ENCODE measurements at regions not wholly inside any gene's neighbourhood (a gene's known extent, or its start where the extent isn't known, plus 50 kb on each side); places are given as distances from the start of the nearest gene placed in this dataset.
A peak's percentile ranks its signal among the peaks of the same experiment; 100 is the strongest.

- peak overlapping the region; percentile 93 for H3K27ac ChIP-seq
- peak overlapping the region; percentile 65 for H3K4me3 ChIP-seq
- H3K9me3 ChIP-seq (ENCODE audit: low read depth, low read length), result no peaks in the 10 kb centered on the region
- no peaks in the 10 kb centered on the region for H3K36me3 ChIP-seq (ENCODE audit: insufficient read depth, low read length)
- DNase-seq (ENCODE audit: low read depth, low spot score), result no peak
- H3K9ac ChIP-seq (ENCODE audit: insufficient read length), result peak overlapping the region; percentile 46
- TF ChIP-seq FOXP2 (optimal IDR thresholded peaks at IDR 0.05; ENCODE audit: control extremely low read depth, extremely low read length, insufficient read depth) (no peak), POLR2AphosphoS5 (IDR thresholded peaks at IDR 0.05; ENCODE audit: borderline replicate concordance, low read depth, low read length) (no peak), EZH2 (IDR thresholded peaks at IDR 0.05) (no peak)
These were observed 144.6 kb upstream of the L3MBTL4 start for GRCh38 chr18:6559296-6559695.

GRCh38 chr18:6561016-6561415 is 146.3 kb upstream of the L3MBTL4 start:
- DNase-seq (ENCODE audit: low read depth, low spot score), result no peak
- TF ChIP-seq EZH2 (IDR thresholded peaks at IDR 0.05) (no peak), POLR2AphosphoS5 (IDR thresholded peaks at IDR 0.05; ENCODE audit: borderline replicate concordance, low read depth, low read length) (no peak), FOXP2 (optimal IDR thresholded peaks at IDR 0.05; ENCODE audit: control extremely low read depth, extremely low read length, insufficient read depth) (no peak)
- Histone ChIP-seq H3K36me3 (ENCODE audit: insufficient read depth, low read length) (no peaks in the 10 kb centered on the region), H3K9me3 (ENCODE audit: low read depth, low read length) (no peaks in the 10 kb centered on the region), H3K4me3 (no peak overlapping the region), H3K9ac (ENCODE audit: insufficient read length) (no peak overlapping the region), H3K27ac (no peak overlapping the region)

GRCh38 chr18:6561420-6561861 is 146.7 kb upstream of the L3MBTL4 start:
- H3K9me3 ChIP-seq (ENCODE audit: low read depth, low read length), result no peaks in the 10 kb centered on the region
- no peak overlapping the region for H3K4me3 ChIP-seq
- no peak overlapping the region for H3K27ac ChIP-seq
- no peaks in the 10 kb centered on the region for H3K36me3 ChIP-seq (ENCODE audit: insufficient read depth, low read length)
- no peak for DNase-seq (ENCODE audit: low read depth, low spot score)
- no peak for TF ChIP-seq POLR2AphosphoS5 (IDR thresholded peaks at IDR 0.05; ENCODE audit: borderline replicate concordance, low read depth, low read length)
- no peak for TF ChIP-seq EZH2 (IDR thresholded peaks at IDR 0.05)
- TF ChIP-seq FOXP2 (optimal IDR thresholded peaks at IDR 0.05; ENCODE audit: control extremely low read depth, extremely low read length, insufficient read depth), result no peak
- H3K9ac ChIP-seq (ENCODE audit: insufficient read length), result no peak overlapping the region

GRCh38 chr18:6561862-6562291 is 147.2 kb upstream of the L3MBTL4 start:
- no peak overlapping the region for H3K27ac ChIP-seq
- H3K9me3 ChIP-seq (ENCODE audit: low read depth, low read length), result no peaks in the 10 kb centered on the region
- no peak for DNase-seq (ENCODE audit: low read depth, low spot score)
- TF ChIP-seq EZH2 (IDR thresholded peaks at IDR 0.05), result no peak
- no peak for TF ChIP-seq FOXP2 (optimal IDR thresholded peaks at IDR 0.05; ENCODE audit: control extremely low read depth, extremely low read length, insufficient read depth)
- no peak for TF ChIP-seq POLR2AphosphoS5 (IDR thresholded peaks at IDR 0.05; ENCODE audit: borderline replicate concordance, low read depth, low read length)
- no peak overlapping the region for H3K4me3 ChIP-seq
- no peaks in the 10 kb centered on the region for H3K36me3 ChIP-seq (ENCODE audit: insufficient read depth, low read length)
- H3K9ac ChIP-seq (ENCODE audit: insufficient read length), result no peak overlapping the region

- H3K9me3 ChIP-seq (ENCODE audit: low read depth, low read length), result no peaks in the 10 kb centered on the region
- TF ChIP-seq FOXP2 (optimal IDR thresholded peaks at IDR 0.05; ENCODE audit: control extremely low read depth, extremely low read length, insufficient read depth) (no peak), EZH2 (IDR thresholded peaks at IDR 0.05) (no peak), POLR2AphosphoS5 (IDR thresholded peaks at IDR 0.05; ENCODE audit: borderline replicate concordance, low read depth, low read length) (no peak)
- no peaks in the 10 kb centered on the region for H3K36me3 ChIP-seq (ENCODE audit: insufficient read depth, low read length)
- H3K4me3 ChIP-seq, result no peak overlapping the region
- H3K27ac ChIP-seq, result no peak overlapping the region
- no peak overlapping the region for H3K9ac ChIP-seq (ENCODE audit: insufficient read length)
- no peak for DNase-seq (ENCODE audit: low read depth, low spot score)
These were observed 149.2 kb upstream of the L3MBTL4 start for GRCh38 chr18:6563896-6564295.

- no peak overlapping the region for H3K4me3 ChIP-seq
- no peak for DNase-seq (ENCODE audit: low read depth, low spot score)
- H3K9ac ChIP-seq (ENCODE audit: insufficient read length), result no peak overlapping the region
- H3K27ac ChIP-seq, result no peak overlapping the region
- no peak for TF ChIP-seq FOXP2 (optimal IDR thresholded peaks at IDR 0.05; ENCODE audit: control extremely low read depth, extremely low read length, insufficient read depth)
- TF ChIP-seq POLR2AphosphoS5 (IDR thresholded peaks at IDR 0.05; ENCODE audit: borderline replicate concordance, low read depth, low read length), result no peak
- no peak for TF ChIP-seq EZH2 (IDR thresholded peaks at IDR 0.05)
- no peaks in the 10 kb centered on the region for H3K9me3 ChIP-seq (ENCODE audit: low read depth, low read length)
- no peaks in the 10 kb centered on the region for H3K36me3 ChIP-seq (ENCODE audit: insufficient read depth, low read length)
These were observed 150.5 kb upstream of the L3MBTL4 start for GRCh38 chr18:6564950-6565814.

GRCh38 chr18:6565815-6566081 is 151.0 kb upstream of the L3MBTL4 start:
- Histone ChIP-seq H3K9ac (ENCODE audit: insufficient read length) (no peak overlapping the region), H3K4me3 (no peak overlapping the region), H3K36me3 (ENCODE audit: insufficient read depth, low read length) (no peaks in the 10 kb centered on the region), H3K9me3 (ENCODE audit: low read depth, low read length) (no peaks in the 10 kb centered on the region), H3K27ac (no peak overlapping the region)
- DNase-seq (ENCODE audit: low read depth, low spot score), result no peak
- no peak for TF ChIP-seq FOXP2 (optimal IDR thresholded peaks at IDR 0.05; ENCODE audit: control extremely low read depth, extremely low read length, insufficient read depth)
- TF ChIP-seq EZH2 (IDR thresholded peaks at IDR 0.05), result no peak
- no peak for TF ChIP-seq POLR2AphosphoS5 (IDR thresholded peaks at IDR 0.05; ENCODE audit: borderline replicate concordance, low read depth, low read length)

GRCh38 chr18:6566338-6566911 is 151.7 kb upstream of the L3MBTL4 start:
- no peak for DNase-seq (ENCODE audit: low read depth, low spot score)
- Histone ChIP-seq H3K36me3 (ENCODE audit: insufficient read depth, low read length) (no peaks in the 10 kb centered on the region), H3K27ac (no peak overlapping the region), H3K9me3 (ENCODE audit: low read depth, low read length) (no peaks in the 10 kb centered on the region), H3K9ac (ENCODE audit: insufficient read length) (no peak overlapping the region), H3K4me3 (no peak overlapping the region)
- TF ChIP-seq POLR2AphosphoS5 (IDR thresholded peaks at IDR 0.05; ENCODE audit: borderline replicate concordance, low read depth, low read length) (no peak), FOXP2 (optimal IDR thresholded peaks at IDR 0.05; ENCODE audit: control extremely low read depth, extremely low read length, insufficient read depth) (no peak), EZH2 (IDR thresholded peaks at IDR 0.05) (no peak)
